OCI-LY1 (cell line): ENCODE measurements at regions not wholly inside any gene's neighbourhood (a gene's known extent, or its start where the extent isn't known, plus 50 kb on each side); places are given as distances from the start of the nearest gene placed in this dataset.

Source experiments
- CTCF ChIP-seq: fragments of 200-600 bp; sonication (generic), shearing (Covaris generic); IDR thresholded peaks from 2 replicates; pipeline ENCODE4 v1.5.1; 2017; ENCODE audit warnings: mild to moderate bottlenecking, antibody characterized with exemption, low read length, moderate library complexity, mixed read lengths
- EZH2 ChIP-seq: fragments of 200-600 bp; sonication (generic), shearing (Covaris generic); IDR thresholded peaks from 2 replicates; pipeline ENCODE4 v1.8.0; 2017; ENCODE audit warnings: borderline replicate concordance, mixed run types, mild to moderate bottlenecking, antibody characterized with exemption, low read length, moderate library complexity, mixed read lengths

GRCh38 chr18:1488394-1488793 lies 583.7 kb downstream of the ADCYAP1 start:
- TF ChIP-seq CTCF (no peak), EZH2 (no peak)
